ENCODE measurements at regions not wholly inside any gene's neighbourhood (a gene's known extent, or its start where the extent isn't known, plus 50 kb on each side); places are given as distances from the start of the nearest gene placed in this dataset.

- no peak for DNase-seq
Measured at GRCh38 chr15:93139436-93139835, 50.4 kb upstream of the RGMA start.

GRCh38 chr15:93138681-93139250 lies 49.8 kb upstream of the RGMA start:
- DNase-seq: no peak

Measured in activated CD4-positive, alpha-beta T cell treated with anti-CD3 and anti-CD28 coated beads for 1 hour (primary cell).